Lower leg skin (tissue), 4 donors: ENCODE measurements at regions not wholly inside any gene's neighbourhood (a gene's known extent, or its start where the extent isn't known, plus 50 kb on each side); places are given as distances from the start of the nearest gene placed in this dataset.

Experiments used
- DNase-seq, 2 donors: peaks; one replicate each; pipeline ENCODE4 v3.0.0-alpha.2; 2019; ENCODE audit warnings: low spot score in 2 of 2
- H3K4me3 ChIP-seq: fragments of 200-600 bp; sonication (generic); 2 replicates; pipeline ENCODE4 v1.5.1; 2017; ENCODE audit warnings: mild to moderate bottlenecking, low read depth; ENCODE audit not compliant: poor library complexity, severe bottlenecking
- CTCF ChIP-seq, 3 donors: fragments of 450-650 bp; IDR thresholded peaks; one replicate each; pipeline ENCODE4 v1.5.1; 2016; ENCODE audit warnings: antibody characterized with exemption in 3 of 3, mild to moderate bottlenecking in 3 of 3, moderate library complexity in 2 of 3
- POLR2A ChIP-seq, 2 donors: fragments of 450-650 bp; IDR thresholded peaks; one replicate each; pipeline ENCODE4 v1.6.1; 2016 to 2017; ENCODE audit warnings: antibody characterized with exemption in 2 of 2, mild to moderate bottlenecking in 1 of 2, moderate library complexity in 1 of 2
- WGBS, 2 donors: methylation state at CpG; one replicate each; pipeline ENCODE4 v1.1.5; 2018; 5-methylcytosine and 5-hydroxymethylcytosine counted together
- intact Hi-C: fragments of 100-400 bp; cut with DNase I; formaldehyde crosslinking; loops from one replicate; pipeline ENCODE4 v1.15.0; 2023; ENCODE audit warnings: low total_unique reads

- DNase-seq, result no peak
- intact Hi-C loops, result no loop called here
- TF ChIP-seq POLR2A (IDR thresholded peaks at IDR 0.05) (no peak), CTCF (IDR thresholded peaks at IDR 0.05) (no peak)
- 53 to 55% methylated on average over 6 of the region's 6 CpGs for WGBS, 2 donors
- H3K4me3 ChIP-seq, result no peak overlapping the region
Observed at GRCh38 chr6:81808851-81809570, 56.5 kb upstream of the TENT5A start.

GRCh38 chr6:81806793-81807565 lies 54.5 kb upstream of the TENT5A start:
- 73 to 78% methylated on average over 8 of the region's 8 CpGs for WGBS, 2 donors
- TF ChIP-seq CTCF (IDR thresholded peaks at IDR 0.05) (no peak), POLR2A (IDR thresholded peaks at IDR 0.05) (no peak)
- intact Hi-C loops, result no loop called here
- no peak overlapping the region for H3K4me3 ChIP-seq
- no peak for DNase-seq

- TF ChIP-seq CTCF (IDR thresholded peaks at IDR 0.05) (no peak), POLR2A (IDR thresholded peaks at IDR 0.05) (no peak)
- WGBS, 2 donors, result 71 to 83% methylated on average over 4 of the region's 4 CpGs
- H3K4me3 ChIP-seq, result no peak overlapping the region
- intact Hi-C loops, result no loop called here
- DNase-seq, result no peak
Observed at GRCh38 chr6:81802356-81802755, 49.9 kb upstream of the TENT5A start.
